CD4-positive, CD25-positive, alpha-beta regulatory T cell (primary cell): ENCODE measurements at regions not wholly inside any gene's neighbourhood (a gene's known extent, or its start where the extent isn't known, plus 50 kb on each side); places are given as distances from the start of the nearest gene placed in this dataset.
A peak's percentile ranks its signal among the peaks of the same experiment; 100 is the strongest.

ENCODE experiments used
- ATAC-seq, 2 donors: fragments of 150-1000 bp; cut with Tn5 transposase; one replicate each; pipeline ENCODE4 v1.10.0; 2021; ENCODE audit warnings: low read depth in 2 of 2, moderate number of reproducible peaks in 2 of 2, moderate library complexity in 1 of 2
- DNase-seq, 3 donors: peaks; one replicate each; pipeline versions ENCODE4 v3.0.0 to v3.0.0-alpha.2; 2012 to 2022; ENCODE audit warnings: mixed read lengths in 1 of 3
- H3K27ac ChIP-seq: one replicate; pipeline ENCODE4 v1.7.0; 2013; ENCODE audit warnings: mild to moderate bottlenecking, low read length; ENCODE audit not compliant: insufficient read depth, poor library complexity, severe bottlenecking
- H3K27me3 ChIP-seq: one replicate; pipeline ENCODE4 v1.7.0; 2013; ENCODE audit warnings: low read length; ENCODE audit not compliant: control insufficient read depth, insufficient read depth
- H3K36me3 ChIP-seq: one replicate; pipeline ENCODE4 v1.7.0; 2013; ENCODE audit warnings: mild to moderate bottlenecking, low read length, moderate library complexity; ENCODE audit not compliant: control insufficient read depth, insufficient read depth
- H3K4me1 ChIP-seq: 2 replicates; pipeline ENCODE4 v1.7.0; 2013; ENCODE audit warnings: mild to moderate bottlenecking, low read length; ENCODE audit not compliant: insufficient read depth, control insufficient read depth, poor library complexity, severe bottlenecking
- H3K4me3 ChIP-seq: one replicate; pipeline ENCODE4 v1.7.0; 2013; ENCODE audit warnings: low read depth, mild to moderate bottlenecking, low read length, moderate library complexity
- H3K9me3 ChIP-seq, 2 experiments: 1 replicate in 1 of 2; 2 replicates in 1 of 2; pipeline ENCODE4 v1.7.0; 2013; ENCODE audit warnings: low read length in 2 of 2, mild to moderate bottlenecking in 1 of 2, moderate library complexity in 1 of 2; ENCODE audit not compliant: control insufficient read depth in 2 of 2
- H3K27ac Mint-ChIP-seq, 3 donors: one replicate each; pipeline ENCODE4 v1.8.0; 2020 to 2022; ENCODE audit warnings: mild to moderate bottlenecking in 3 of 3, mixed read lengths in 3 of 3, moderate library complexity in 2 of 3
- H3K27me3 Mint-ChIP-seq: one replicate; pipeline ENCODE4 v1.8.0; 2022; ENCODE audit warnings: mild to moderate bottlenecking, mixed read lengths
- H3K36me3 Mint-ChIP-seq: one replicate; pipeline ENCODE4 v1.8.0; 2020; ENCODE audit warnings: mixed read lengths
- H3K4me1 Mint-ChIP-seq, 4 donors: one replicate each; pipeline ENCODE4 v1.8.0; 2020 to 2022; ENCODE audit warnings: mixed read lengths in 4 of 4, mild to moderate bottlenecking in 1 of 4
- H3K4me3 Mint-ChIP-seq, 4 donors: one replicate each; pipeline ENCODE4 v1.8.0; 2020 to 2022; ENCODE audit warnings: mild to moderate bottlenecking in 4 of 4, mixed read lengths in 4 of 4, moderate library complexity in 3 of 4
- H3K9me3 Mint-ChIP-seq, 7 donors: one replicate each; pipeline ENCODE4 v1.8.0; 2020 to 2022; ENCODE audit warnings: mixed read lengths in 7 of 7, mild to moderate bottlenecking in 3 of 7, moderate library complexity in 2 of 7

DNA sequence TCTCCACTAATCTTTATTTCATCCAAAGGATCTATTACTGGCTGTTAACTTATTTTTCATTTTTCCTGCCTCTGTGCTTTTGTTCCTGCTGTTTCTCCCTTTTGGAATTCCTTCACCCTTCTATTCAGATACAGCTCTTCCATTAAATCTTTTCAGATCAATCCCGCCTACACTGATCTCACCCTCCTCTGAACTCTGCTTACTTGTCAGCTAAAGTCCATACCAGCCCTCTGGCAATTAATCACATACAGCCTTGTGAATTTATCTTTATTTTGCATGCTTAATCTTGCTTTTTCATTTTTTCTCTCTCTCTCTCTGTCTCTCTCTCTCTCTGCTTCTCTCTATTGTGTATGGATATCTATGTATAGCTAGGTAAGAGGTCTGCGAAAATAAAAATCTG lies 100.8 kb upstream of the UMPS start:
- no peak for DNase-seq
- Mint-ChIP-seq H3K36me3 (peaks cover 13% of the 10 kb centered on the region), H3K27me3 (no peaks in the 10 kb centered on the region), H3K27ac (peak overlapping the region in 2 of 3 donors; percentile 39 to 76), H3K9me3 (peaks cover 0 to 2% (median 0%) of the 10 kb centered on the region in 7 donors), H3K4me1 (peaks cover 6 to 15% (median 7%) of the 10 kb centered on the region in 4 donors), H3K4me3 (no peak overlapping the region)
- no peaks in the 10 kb centered on the region for H3K4me1 ChIP-seq
- no peaks in the 10 kb centered on the region for H3K27me3 ChIP-seq
- H3K4me3 ChIP-seq = no peak overlapping the region
- peaks cover 15% of the 10 kb centered on the region for H3K36me3 ChIP-seq
- ATAC-seq = no peak
- H3K9me3 ChIP-seq = no peaks in the 10 kb centered on the region
- H3K27ac ChIP-seq = no peak overlapping the region

DNA sequence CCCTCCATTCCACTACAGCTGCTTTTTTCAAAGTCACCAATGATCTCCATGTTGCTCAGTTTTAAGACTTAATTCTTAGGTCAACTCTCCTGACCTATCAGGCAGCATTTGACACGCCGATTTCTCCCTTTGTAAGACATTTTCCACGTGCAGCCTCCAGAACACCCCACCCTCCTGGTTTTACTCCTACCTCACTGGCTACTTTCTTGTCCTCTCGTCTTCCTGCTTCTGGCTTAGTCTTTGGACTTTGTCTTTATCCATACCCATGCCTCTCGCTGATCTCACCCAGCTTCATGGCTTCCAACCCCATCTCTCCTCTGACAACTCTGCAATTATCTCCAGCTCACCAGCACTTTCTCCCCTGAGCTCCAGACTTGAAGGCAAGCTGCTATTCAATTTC lies 99.3 kb upstream of the UMPS start:
- no peak for ATAC-seq
- H3K9me3 Mint-ChIP-seq = peaks cover 0 to 2% (median 0%) of the 10 kb centered on the region in 7 donors
- H3K36me3 ChIP-seq = peaks cover 17% of the 10 kb centered on the region

GRCh38 chr3:124631727-124632126 lies 98.5 kb upstream of the UMPS start:
- peaks cover 19% of the 10 kb centered on the region for H3K36me3 Mint-ChIP-seq
- Histone ChIP-seq H3K27me3 (no peaks in the 10 kb centered on the region), H3K4me1 (no peaks in the 10 kb centered on the region), H3K4me3 (no peak overlapping the region), H3K27ac (no peak overlapping the region), H3K36me3 (peaks cover 17% of the 10 kb centered on the region), H3K9me3 (no peaks in the 10 kb centered on the region)
- ATAC-seq (no peak), DNase-seq (no peak)
- H3K9me3 Mint-ChIP-seq = peaks cover 0 to 2% (median 0%) of the 10 kb centered on the region in 7 donors
- no peak overlapping the region for H3K4me3 Mint-ChIP-seq
- peaks cover 8% of the 10 kb centered on the region for H3K27me3 Mint-ChIP-seq
- no peak overlapping the region for H3K27ac Mint-ChIP-seq
- peaks cover 3 to 7% (median 6%) of the 10 kb centered on the region in 4 donors for H3K4me1 Mint-ChIP-seq

More for the DNA sequence above, 99.3 kb upstream of the UMPS start:
- Mint-ChIP-seq H3K27me3 (peaks cover 4% of the 10 kb centered on the region), H3K4me1 (peaks cover 3 to 9% (median 7%) of the 10 kb centered on the region in 4 donors), H3K36me3 (peaks cover 19% of the 10 kb centered on the region), H3K27ac (peak overlapping the region in 1 of 3 donors; percentile 41), H3K4me3 (no peak overlapping the region)
- H3K27ac ChIP-seq = no peak overlapping the region
- no peak for DNase-seq
- no peaks in the 10 kb centered on the region for H3K9me3 ChIP-seq
- H3K4me3 ChIP-seq = no peak overlapping the region
- H3K27me3 ChIP-seq = no peaks in the 10 kb centered on the region
- no peaks in the 10 kb centered on the region for H3K4me1 ChIP-seq

- DNase-seq = no peak
- Mint-ChIP-seq H3K9me3 (peaks cover 0 to 2% (median 0%) of the 10 kb centered on the region in 7 donors), H3K4me3 (no peak overlapping the region), H3K27ac (no peak overlapping the region), H3K27me3 (peaks cover 8% of the 10 kb centered on the region), H3K4me1 (peaks cover 3 to 7% (median 6%) of the 10 kb centered on the region in 4 donors), H3K36me3 (peaks cover 19% of the 10 kb centered on the region)
- no peaks in the 10 kb centered on the region for H3K27me3 ChIP-seq
- peaks cover 17% of the 10 kb centered on the region for H3K36me3 ChIP-seq
- no peaks in the 10 kb centered on the region for H3K9me3 ChIP-seq
- no peak overlapping the region for H3K4me3 ChIP-seq
- no peak for ATAC-seq
- H3K4me1 ChIP-seq = no peaks in the 10 kb centered on the region
- H3K27ac ChIP-seq = no peak overlapping the region
Observed at GRCh38 chr3:124632566-124633140, 97.6 kb upstream of the UMPS start.

DNA sequence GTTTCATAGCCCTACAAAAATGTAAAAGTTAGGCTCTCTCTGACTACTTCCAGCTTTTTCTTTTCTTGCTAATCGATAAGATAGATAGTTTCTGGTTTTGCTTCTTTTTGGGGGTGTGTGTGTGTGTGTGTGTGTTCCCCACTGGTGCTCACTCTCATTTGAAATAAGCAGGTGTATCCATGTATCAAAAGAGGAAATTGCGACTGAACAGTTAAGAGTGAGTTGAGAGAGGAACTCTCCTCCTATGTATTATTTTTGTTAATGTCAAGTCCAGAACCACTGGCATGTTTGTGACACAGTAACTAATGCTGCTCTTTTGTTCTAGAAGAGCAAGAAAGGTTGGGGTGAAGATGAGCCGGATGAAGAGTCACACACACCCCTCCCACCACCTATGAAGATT lies 96.7 kb upstream of the UMPS start:
- H3K27me3 Mint-ChIP-seq = peaks cover 8% of the 10 kb centered on the region

GRCh38 chr3:124634210-124635168 lies 95.8 kb upstream of the UMPS start:
- Histone ChIP-seq H3K36me3 (peaks cover 17% of the 10 kb centered on the region), H3K4me3 (no peak overlapping the region), H3K4me1 (peaks cover 5% of the 10 kb centered on the region), H3K9me3 (no peaks in the 10 kb centered on the region), H3K27me3 (no peaks in the 10 kb centered on the region), H3K27ac (no peak overlapping the region)
- DNase-seq = no peak
- peaks cover 4 to 12% (median 11%) of the 10 kb centered on the region in 4 donors for H3K4me1 Mint-ChIP-seq
- ATAC-seq = no peak
- H3K4me3 Mint-ChIP-seq = no peak overlapping the region
- peaks cover 8% of the 10 kb centered on the region for H3K27me3 Mint-ChIP-seq
- H3K36me3 Mint-ChIP-seq = peaks cover 23% of the 10 kb centered on the region
- peaks cover 0 to 2% (median 0%) of the 10 kb centered on the region in 7 donors for H3K9me3 Mint-ChIP-seq
- H3K27ac Mint-ChIP-seq = peak overlapping the region in 1 of 3 donors; percentile 27

More for the DNA sequence above, 96.7 kb upstream of the UMPS start:
- H3K9me3 ChIP-seq = no peaks in the 10 kb centered on the region
- H3K36me3 ChIP-seq = peaks cover 17% of the 10 kb centered on the region
- H3K27ac Mint-ChIP-seq = peak overlapping the region in 1 of 3 donors; percentile 37
- no peaks in the 10 kb centered on the region for H3K4me1 ChIP-seq
- peaks cover 6 to 9% (median 7%) of the 10 kb centered on the region in 4 donors for H3K4me1 Mint-ChIP-seq
- H3K27me3 ChIP-seq = no peaks in the 10 kb centered on the region
- peaks cover 0 to 2% (median 0%) of the 10 kb centered on the region in 7 donors for H3K9me3 Mint-ChIP-seq
- no peak for ATAC-seq
- H3K36me3 Mint-ChIP-seq = peaks cover 19% of the 10 kb centered on the region
- H3K4me3 ChIP-seq = no peak overlapping the region
- no peak overlapping the region for H3K27ac ChIP-seq
- DNase-seq = no peak
- H3K4me3 Mint-ChIP-seq = no peak overlapping the region

GRCh38 chr3:124635169-124635539 lies 95.1 kb upstream of the UMPS start:
- Histone ChIP-seq H3K27me3 (no peaks in the 10 kb centered on the region), H3K4me3 (no peak overlapping the region), H3K27ac (no peak overlapping the region), H3K9me3 (no peaks in the 10 kb centered on the region), H3K36me3 (peaks cover 17% of the 10 kb centered on the region), H3K4me1 (peaks cover 8% of the 10 kb centered on the region)
- Mint-ChIP-seq H3K9me3 (peaks cover 0 to 2% (median 0%) of the 10 kb centered on the region in 7 donors), H3K27me3 (peaks cover 8% of the 10 kb centered on the region), H3K27ac (peak overlapping the region in 1 of 3 donors; percentile 39), H3K4me1 (peaks cover 5 to 19% (median 13%) of the 10 kb centered on the region in 4 donors), H3K36me3 (peaks cover 23% of the 10 kb centered on the region), H3K4me3 (no peak overlapping the region)
- DNase-seq (no peak), ATAC-seq (no peak)
